Adipocyte (in vitro differentiated cells): ENCODE measurements at regions not wholly inside any gene's neighbourhood (a gene's known extent, or its start where the extent isn't known, plus 50 kb on each side); places are given as distances from the start of the nearest gene placed in this dataset.

Experiments used
- DNase-seq: peaks from one replicate; pipeline ENCODE4 v3.0.0-alpha.2; 2015; ENCODE audit warnings: low read depth
- H3K27me3 ChIP-seq: replicated peaks from 2 replicates; pipeline ENCODE4 v1.7.0; 2013; ENCODE audit warnings: mild to moderate bottlenecking, low read length, moderate library complexity; ENCODE audit not compliant: control insufficient read depth, insufficient read depth
- H3K36me3 ChIP-seq: 2 replicates; pipeline ENCODE4 v1.7.0; 2013; ENCODE audit warnings: low read length, mild to moderate bottlenecking, moderate library complexity; ENCODE audit not compliant: control insufficient read depth, insufficient read depth, severe bottlenecking
- H3K4me1 ChIP-seq: 2 replicates; pipeline ENCODE4 v1.7.0; 2013; ENCODE audit warnings: mild to moderate bottlenecking, low read length, moderate library complexity; ENCODE audit not compliant: control insufficient read depth, insufficient read depth
- H3K4me3 ChIP-seq: 2 replicates; pipeline ENCODE4 v1.7.0; 2013; ENCODE audit warnings: mild to moderate bottlenecking, low read length, moderate library complexity
- H3K9ac ChIP-seq: 2 replicates; pipeline ENCODE4 v1.7.0; 2013; ENCODE audit warnings: mild to moderate bottlenecking, low read length, moderate library complexity
- H3K9me3 ChIP-seq: 2 replicates; pipeline ENCODE4 v1.7.0; 2013; ENCODE audit warnings: mild to moderate bottlenecking, low read length, moderate library complexity; ENCODE audit not compliant: control insufficient read depth

DNA sequence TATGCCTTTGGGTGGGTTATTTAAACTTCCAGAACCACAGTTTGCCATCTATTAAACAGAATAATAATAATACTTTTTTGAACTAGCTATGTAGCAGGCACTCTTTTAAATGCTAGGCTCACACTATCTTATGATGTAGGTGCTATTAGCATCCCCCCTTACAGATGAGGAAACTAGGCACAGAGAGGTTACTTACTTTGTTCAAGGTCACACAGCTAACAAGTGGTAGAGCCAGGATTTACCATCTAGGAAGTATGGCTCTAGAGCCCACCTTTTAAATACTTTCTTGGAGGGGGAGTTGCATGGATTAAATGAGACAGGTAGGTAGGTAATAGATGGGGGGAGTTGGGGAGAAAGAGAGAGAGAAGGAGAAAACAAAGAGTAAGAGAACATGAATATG, 95.3 kb upstream of the NR3C1 start:
- DNase-seq: no peak
- Histone ChIP-seq H3K36me3 (no peaks in the 10 kb centered on the region), H3K4me1 (peaks cover 43% of the 10 kb centered on the region), H3K4me3 (no peak overlapping the region), H3K9ac (no peak overlapping the region), H3K9me3 (no peaks in the 10 kb centered on the region), H3K27me3 (no peaks in the 10 kb centered on the region)

DNA sequence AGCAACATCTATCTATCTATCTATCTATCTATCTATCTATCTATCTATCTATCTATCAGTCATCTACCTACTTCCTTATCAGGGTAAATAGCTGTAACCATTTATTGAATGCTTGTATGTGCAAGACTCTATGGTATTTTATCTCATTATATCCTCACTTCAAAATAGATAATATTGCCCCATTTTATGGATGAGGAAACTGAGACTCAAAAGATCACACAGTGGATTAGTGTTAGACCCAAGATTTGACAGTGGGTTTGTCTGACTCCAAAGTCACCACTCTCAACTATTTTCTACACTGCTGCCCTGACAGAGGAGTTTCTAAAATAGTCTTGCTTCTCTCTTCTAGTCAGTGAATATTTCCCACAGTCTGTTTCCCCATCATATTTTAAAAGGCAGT, 94.3 kb upstream of the NR3C1 start:
- Histone ChIP-seq H3K4me1 (peaks cover 44% of the 10 kb centered on the region), H3K9ac (no peak overlapping the region), H3K36me3 (no peaks in the 10 kb centered on the region), H3K4me3 (no peak overlapping the region), H3K9me3 (no peaks in the 10 kb centered on the region), H3K27me3 (no peaks in the 10 kb centered on the region)
- DNase-seq: no peak

DNA sequence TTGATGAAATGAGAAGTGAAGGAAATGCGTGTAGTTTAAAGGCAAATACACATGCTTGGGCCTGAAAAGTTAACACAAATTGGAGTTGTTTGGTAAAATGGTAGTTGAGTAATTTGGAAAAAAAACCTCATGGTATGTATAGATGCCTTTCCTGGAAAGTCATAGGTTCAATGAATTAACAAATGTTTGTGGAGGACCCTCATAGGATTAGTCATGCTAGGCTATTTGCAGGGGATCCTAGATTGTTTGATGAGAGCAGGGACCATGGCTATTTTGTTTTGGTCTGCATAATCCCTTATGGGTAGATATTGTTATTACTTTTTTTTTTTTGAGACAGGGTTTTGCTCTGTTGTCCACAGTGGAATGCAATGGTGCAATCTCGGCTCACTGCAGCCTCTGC, 93.5 kb upstream of the NR3C1 start:
- Histone ChIP-seq H3K27me3 (no peaks in the 10 kb centered on the region), H3K9me3 (no peaks in the 10 kb centered on the region), H3K4me3 (no peak overlapping the region), H3K9ac (no peak overlapping the region), H3K4me1 (peaks cover 42% of the 10 kb centered on the region), H3K36me3 (no peaks in the 10 kb centered on the region)
- no peak for DNase-seq

DNA sequence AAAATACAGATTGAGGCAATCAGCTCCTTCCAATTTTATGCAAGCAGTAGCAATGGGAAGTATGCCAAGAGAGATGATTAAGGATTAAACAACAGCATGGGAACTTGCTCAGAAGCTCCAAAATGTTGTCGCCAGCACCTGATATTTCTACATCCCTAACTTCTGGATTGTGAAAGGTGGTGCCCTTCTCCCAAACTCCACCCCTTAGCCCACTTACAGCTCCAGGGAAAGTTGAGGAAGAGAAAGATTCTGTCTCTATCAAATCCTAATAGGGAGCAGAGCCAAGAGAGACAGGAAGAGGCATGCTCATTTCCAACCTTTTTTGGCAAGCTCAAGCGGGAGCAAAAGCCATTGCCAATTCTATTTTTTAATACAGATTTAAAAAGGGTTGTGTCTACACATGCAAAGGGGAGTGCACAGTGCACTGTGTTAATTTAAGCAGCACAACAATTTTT, 92.4 kb upstream of the NR3C1 start:
- H3K4me3 ChIP-seq: no peak overlapping the region
- H3K9ac ChIP-seq: no peak overlapping the region
- no peaks in the 10 kb centered on the region for H3K27me3 ChIP-seq
- H3K36me3 ChIP-seq: no peaks in the 10 kb centered on the region
- H3K9me3 ChIP-seq: no peaks in the 10 kb centered on the region
- DNase-seq: peak; percentile 49
- peaks cover 39% of the 10 kb centered on the region for H3K4me1 ChIP-seq

DNA sequence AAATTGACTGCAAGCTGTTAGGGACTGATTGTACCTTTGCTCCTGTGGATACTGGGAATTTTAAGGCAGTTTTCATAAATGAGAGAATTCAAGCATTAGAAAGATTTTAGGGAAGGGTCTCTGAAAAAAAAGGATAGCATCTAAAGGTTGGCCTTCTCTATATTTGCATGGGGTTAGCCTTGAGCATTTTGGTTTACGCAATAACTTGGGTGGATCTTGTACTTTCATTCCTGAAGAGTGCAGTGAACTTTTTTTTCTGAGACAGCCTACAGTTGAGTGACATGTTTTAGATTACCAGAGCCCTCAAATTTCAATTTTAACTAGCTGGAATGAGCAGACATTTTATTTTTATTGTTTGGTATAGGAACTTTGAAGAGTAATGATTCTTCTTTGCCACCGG, 91.6 kb upstream of the NR3C1 start:
- H3K36me3 ChIP-seq: no peaks in the 10 kb centered on the region
- no peak overlapping the region for H3K9ac ChIP-seq
- DNase-seq: peak; percentile 80
- H3K9me3 ChIP-seq: no peaks in the 10 kb centered on the region
- H3K4me1 ChIP-seq: peaks cover 37% of the 10 kb centered on the region
- no peaks in the 10 kb centered on the region for H3K27me3 ChIP-seq
- no peak overlapping the region for H3K4me3 ChIP-seq

DNA sequence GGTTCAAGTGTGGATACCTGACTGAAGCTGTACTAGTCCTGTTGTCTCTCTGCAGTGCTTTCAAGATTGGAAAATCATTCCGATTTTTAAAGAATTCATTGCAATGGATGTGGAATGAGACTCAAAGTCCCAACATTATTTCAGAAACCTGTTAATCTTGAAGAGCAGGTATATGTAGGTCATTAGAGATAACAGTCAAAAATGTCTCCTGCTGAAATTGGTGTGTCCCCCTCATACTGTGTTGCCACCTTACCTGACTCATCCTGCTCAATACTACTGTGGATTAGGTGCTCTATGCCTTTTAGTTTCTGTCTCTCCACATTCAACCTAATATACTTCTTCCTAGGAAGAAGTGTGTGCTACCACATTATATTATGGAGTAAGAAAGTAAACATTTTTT, 91.1 kb upstream of the NR3C1 start:
- Histone ChIP-seq H3K4me1 (peaks cover 37% of the 10 kb centered on the region), H3K9ac (no peak overlapping the region), H3K27me3 (no peaks in the 10 kb centered on the region), H3K4me3 (no peak overlapping the region), H3K36me3 (no peaks in the 10 kb centered on the region), H3K9me3 (no peaks in the 10 kb centered on the region)
- DNase-seq: no peak

DNA sequence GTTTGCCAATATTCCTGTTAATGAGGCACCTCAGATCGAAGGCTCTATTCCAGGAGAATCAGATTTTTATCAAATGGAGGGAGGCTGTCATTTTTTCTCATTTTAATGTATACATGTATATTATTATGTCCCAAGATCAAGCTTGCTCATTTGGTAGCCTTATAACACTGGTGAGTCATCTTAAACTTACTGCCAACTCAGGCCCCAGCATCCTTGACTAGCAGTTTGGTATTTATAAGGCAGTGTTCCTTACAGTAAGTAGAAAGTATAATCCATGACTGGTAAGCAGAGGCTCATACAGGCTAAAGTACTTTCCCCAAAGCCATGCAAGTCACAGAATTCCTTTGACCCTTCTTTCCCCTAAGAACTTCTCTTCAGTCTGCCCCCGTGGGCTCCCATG, 90.7 kb upstream of the NR3C1 start:
- Histone ChIP-seq H3K9me3 (no peaks in the 10 kb centered on the region), H3K4me3 (no peak overlapping the region), H3K36me3 (no peaks in the 10 kb centered on the region), H3K9ac (no peak overlapping the region), H3K27me3 (no peaks in the 10 kb centered on the region), H3K4me1 (peaks cover 37% of the 10 kb centered on the region)
- peak; percentile 81 for DNase-seq

DNA sequence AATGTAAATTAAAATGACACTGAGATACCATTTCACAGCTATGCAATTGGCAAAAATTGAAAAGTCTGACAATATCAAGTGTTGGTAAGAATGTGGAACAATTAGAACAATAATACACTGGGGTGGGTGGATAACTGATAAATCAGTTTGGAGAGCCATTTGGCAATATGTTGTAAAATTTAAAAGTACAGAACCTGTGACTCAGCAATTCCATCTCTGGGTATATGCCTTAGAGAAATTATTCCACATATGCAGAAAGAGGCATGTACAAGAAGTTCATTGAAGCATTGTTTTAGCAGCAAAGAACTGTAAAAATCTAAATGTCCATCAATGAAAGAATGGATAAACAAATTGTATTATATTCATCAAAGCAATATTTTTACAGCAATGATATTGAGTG, 89.3 kb upstream of the NR3C1 start:
- no peak for DNase-seq
- no peaks in the 10 kb centered on the region for H3K36me3 ChIP-seq
- H3K9me3 ChIP-seq: no peaks in the 10 kb centered on the region
- peaks cover 37% of the 10 kb centered on the region for H3K4me1 ChIP-seq
- H3K4me3 ChIP-seq: no peak overlapping the region
- H3K9ac ChIP-seq: no peak overlapping the region
- H3K27me3 ChIP-seq: no peaks in the 10 kb centered on the region

DNA sequence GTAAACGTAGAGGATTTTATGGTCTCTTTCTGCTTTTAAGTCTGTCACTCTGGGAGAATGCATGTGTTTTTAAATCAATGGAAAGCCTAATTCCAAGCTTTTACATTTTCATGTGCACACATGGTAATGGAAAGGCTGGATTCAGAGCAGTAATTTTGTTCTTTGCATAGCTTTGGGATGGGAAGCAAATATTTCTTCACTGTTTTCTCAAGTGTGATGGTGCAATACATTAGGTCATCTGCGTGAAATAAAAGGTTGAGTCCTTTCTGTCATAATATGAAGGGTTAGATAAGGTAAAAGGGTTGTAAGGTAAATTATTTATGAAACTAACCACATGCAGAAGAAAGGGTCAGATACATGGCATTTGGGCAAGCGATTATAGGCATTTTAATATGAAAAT, 88.2 kb upstream of the NR3C1 start:
- Histone ChIP-seq H3K36me3 (no peaks in the 10 kb centered on the region), H3K27me3 (no peaks in the 10 kb centered on the region), H3K9me3 (no peaks in the 10 kb centered on the region), H3K4me3 (no peak overlapping the region), H3K4me1 (peaks cover 37% of the 10 kb centered on the region), H3K9ac (peak overlapping the region; percentile 15)
- DNase-seq: peak; percentile 52

DNA sequence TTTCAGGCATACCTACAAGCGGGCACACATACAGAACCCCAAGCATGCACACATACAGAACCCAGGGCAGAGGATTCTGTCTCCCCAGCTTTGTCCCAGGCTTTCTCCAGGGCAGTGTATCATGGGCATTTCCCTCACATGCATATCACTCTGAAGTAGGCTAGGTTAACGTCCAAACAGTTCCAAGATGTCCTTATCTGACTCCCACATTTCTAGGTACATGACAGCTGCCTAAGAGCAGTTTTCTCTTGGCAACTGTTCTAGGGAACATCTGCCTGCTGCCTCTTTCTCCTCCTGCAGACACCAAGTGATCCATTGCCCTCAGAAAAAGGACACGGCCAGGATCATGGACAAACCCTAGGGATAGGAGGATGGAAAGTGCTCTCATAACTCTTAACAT, 84.9 kb upstream of the NR3C1 start:
- no peak overlapping the region for H3K9ac ChIP-seq
- DNase-seq: no peak

DNA sequence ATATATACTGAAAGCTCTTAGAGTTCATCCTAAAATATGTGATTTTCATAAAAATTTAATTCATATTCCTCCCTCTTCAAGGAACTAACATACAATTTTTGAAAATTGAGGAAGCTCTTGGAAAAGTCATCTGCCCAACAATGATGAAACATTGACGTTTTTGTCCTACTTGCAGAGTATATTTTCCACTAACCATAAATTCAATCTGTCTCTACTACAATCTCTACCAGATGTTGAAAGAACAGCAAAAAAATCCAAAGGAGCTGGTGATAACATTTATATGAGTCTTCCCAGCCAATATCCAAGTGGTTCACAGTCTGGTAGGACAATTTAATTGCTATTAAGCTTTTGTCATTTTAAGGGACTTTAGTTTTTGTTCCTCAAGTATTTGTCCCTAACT, 81.1 kb upstream of the NR3C1 start:
- Histone ChIP-seq H3K36me3 (no peaks in the 10 kb centered on the region), H3K9me3 (no peaks in the 10 kb centered on the region), H3K4me1 (peaks cover 36% of the 10 kb centered on the region), H3K4me3 (no peak overlapping the region), H3K27me3 (no peaks in the 10 kb centered on the region), H3K9ac (no peak overlapping the region)
- DNase-seq: no peak

More for the DNA sequence above, 84.9 kb upstream of the NR3C1 start:
- Histone ChIP-seq H3K4me3 (no peak overlapping the region), H3K27me3 (no peaks in the 10 kb centered on the region), H3K36me3 (no peaks in the 10 kb centered on the region), H3K9me3 (no peaks in the 10 kb centered on the region), H3K4me1 (peaks cover 20% of the 10 kb centered on the region)

DNA sequence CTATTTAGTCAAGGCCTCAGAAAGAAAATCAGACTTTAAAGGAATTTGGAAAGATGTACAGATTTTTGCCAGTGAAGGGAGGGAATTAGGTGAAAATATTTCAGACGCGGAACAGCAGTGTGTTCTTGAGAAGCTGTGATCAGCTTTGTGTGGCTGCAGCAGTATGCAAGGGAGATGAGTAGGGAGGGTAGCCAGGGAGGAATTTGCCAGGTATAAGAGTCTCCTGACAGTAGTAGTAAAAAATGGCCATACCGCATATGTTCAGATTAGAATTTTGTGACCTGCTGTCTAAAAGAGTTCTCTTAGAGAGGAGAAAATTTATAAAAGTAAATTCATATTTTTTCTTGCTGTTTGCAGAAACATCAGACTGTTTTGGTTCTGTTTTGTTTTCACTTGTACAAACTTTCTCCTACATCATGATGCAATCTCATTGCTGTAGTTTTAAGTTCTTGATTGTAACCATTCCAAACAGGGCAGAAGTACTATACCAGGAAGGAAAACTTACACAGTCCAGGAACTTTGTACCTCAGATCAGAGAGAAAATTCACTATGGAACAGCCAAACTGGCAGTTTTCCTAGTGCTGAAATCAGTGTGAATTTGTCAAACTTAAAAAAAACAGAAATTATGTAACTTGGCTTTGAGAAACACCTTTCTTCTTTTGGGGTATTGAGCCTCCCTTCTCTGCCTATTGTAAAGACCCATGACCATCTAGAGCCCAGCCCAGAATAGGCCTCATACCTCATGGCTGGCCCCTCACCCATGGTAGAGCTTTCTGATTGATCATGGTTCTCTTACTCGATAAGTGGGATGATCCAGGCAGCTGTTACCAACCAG, 78.4 kb upstream of the NR3C1 start:
- Histone ChIP-seq H3K4me1 (peaks cover 36% of the 10 kb centered on the region), H3K9ac (peak overlapping the region; percentile 70), H3K4me3 (peak overlapping the region; percentile 57), H3K36me3 (no peaks in the 10 kb centered on the region), H3K27me3 (no peaks in the 10 kb centered on the region), H3K9me3 (no peaks in the 10 kb centered on the region)
- DNase-seq: peak; percentile 70
